ENCODE measurements at regions not wholly inside any gene's neighbourhood (a gene's known extent, or its start where the extent isn't known, plus 50 kb on each side); places are given as distances from the start of the nearest gene placed in this dataset.
"Not testable (repeated sequence)": the region's sequence is repeated elsewhere in the genome, so short reads cannot be mapped to it uniquely, and the experiment has no call there.

DNA sequence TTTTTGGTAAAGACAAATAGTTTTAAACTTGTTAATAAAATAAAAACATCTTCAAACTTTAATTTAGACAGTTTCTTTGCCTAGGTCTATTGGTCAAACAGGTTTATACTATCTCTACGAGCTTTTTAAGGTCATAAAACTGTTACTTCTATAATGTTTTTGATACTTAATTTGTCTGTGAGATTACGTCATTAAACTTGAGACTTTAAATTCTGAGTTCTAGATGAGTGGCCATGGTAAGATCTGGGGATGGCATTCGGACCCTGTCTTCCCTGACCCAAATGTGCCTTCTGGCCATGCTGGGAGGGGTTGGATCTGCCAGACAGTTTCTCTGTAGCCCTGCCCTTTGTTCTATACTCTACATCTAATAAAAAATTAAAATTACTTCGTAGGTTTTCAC is 497.8 kb downstream of the TMEM135 start:
- no peak for DNase-seq

DNA sequence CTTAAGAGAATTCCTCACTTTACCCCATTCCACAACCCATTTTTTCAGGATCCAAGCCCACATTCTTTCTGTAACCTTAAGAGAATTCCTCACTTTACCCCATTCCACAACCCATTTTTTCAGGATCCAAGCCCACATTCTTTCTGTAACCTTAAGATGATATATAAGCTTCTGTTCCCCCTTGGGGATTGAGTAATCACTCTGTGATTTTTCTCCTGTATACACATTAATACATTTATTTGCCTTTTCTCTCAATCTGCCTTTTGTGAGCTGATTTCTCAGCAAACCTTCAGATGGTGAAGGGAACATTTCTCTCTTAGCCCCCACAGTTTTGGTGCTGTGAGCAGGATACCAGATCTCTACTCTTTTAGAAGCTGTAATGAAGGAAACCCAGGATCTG is 494.1 kb downstream of the TMEM135 start:
- not testable (repeated sequence) for DNase-seq

DNA sequence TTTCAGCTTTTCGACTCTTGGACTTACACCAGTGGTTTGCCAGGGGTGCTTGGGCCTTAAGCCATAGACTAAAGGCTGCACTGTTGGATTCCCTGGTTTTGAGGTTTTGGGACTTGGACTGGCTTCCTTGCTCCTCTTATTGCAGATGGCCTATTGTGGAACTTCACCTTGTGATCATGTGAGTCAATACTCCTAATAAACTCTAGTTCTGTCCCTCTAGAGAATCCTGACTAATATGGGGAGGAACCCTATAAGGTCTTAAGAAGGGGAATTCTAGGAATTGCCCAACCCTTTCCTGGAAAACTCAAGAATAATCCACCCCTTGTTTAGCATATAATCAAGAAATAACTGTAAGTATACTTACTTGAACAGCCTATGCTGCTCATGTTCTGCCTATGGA is 491.8 kb downstream of the TMEM135 start:
- DNase-seq, result no peak

DNA sequence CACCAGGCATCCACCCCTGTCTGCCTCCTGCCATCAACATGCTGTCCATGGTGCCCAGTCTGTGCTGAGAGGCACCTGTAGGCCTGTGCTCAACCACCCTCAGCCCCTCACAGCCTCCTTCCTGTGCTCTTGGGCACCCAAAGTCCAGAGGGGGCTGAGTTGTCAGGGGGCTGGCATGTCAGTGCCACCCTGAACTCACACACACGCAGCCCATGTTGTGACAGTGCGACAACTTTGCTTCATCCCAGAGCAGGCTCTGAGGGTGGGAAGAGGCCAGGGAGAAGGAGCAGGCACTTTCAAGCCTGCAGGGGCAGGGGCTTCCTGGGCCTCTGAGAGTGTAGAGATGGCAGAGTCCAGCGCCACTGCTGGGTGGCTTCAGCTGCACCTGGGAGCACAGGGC is 491.0 kb downstream of the TMEM135 start:
- no peak for DNase-seq

GRCh38 chr11:87523276-87523675 is 485.5 kb downstream of the TMEM135 start:
- DNase-seq, result no peak

DNA sequence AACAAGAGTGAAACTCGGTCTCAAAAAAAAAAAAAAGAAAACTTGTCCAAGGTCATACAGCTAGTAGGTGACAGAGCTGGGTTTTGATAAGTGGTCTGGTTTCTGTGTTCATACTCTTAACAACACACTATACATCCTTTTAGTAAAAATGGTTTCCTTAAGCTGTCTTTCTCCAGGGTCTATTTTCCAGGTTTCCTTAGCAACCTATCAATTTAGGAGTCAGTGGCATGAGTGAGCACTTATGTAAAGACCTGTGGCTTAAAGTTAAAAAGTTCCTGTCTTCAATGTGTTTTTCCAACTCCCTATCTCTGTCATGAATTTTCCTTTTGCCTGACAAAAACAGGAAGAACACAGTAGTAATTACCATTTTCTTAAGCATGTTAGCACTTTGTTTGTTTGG is 480.5 kb downstream of the TMEM135 start:
- DNase-seq, result no peak

- no peak for DNase-seq
These were observed 479.6 kb downstream of the TMEM135 start for GRCh38 chr11:87517351-87517750.

- DNase-seq, result not testable (repeated sequence)
These were observed 470.0 kb downstream of the TMEM135 start for GRCh38 chr11:87507722-87508121.

DNA sequence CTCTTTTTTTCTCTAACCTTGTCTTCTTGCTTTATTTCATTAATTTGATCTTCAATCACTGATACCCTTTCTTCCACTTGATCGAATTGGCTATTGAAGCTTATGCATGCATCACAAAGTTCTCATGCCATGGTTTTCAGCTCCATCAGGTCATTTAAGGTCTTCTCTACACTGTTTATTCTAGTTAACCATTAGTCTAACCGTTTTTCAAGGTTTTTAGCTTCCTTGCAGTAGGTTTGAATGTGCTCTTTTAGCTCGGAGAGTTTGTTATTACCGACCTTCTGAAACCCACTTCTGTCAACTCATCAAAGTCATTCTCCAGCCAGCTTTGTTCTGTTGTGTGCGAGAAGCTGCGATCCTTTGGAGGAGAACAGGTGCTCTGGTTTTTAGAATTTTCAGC is 469.2 kb downstream of the TMEM135 start:
- DNase-seq, result not testable (repeated sequence)

- DNase-seq, result no peak
These were observed 463.7 kb downstream of the TMEM135 start for GRCh38 chr11:87501388-87501787.

DNA sequence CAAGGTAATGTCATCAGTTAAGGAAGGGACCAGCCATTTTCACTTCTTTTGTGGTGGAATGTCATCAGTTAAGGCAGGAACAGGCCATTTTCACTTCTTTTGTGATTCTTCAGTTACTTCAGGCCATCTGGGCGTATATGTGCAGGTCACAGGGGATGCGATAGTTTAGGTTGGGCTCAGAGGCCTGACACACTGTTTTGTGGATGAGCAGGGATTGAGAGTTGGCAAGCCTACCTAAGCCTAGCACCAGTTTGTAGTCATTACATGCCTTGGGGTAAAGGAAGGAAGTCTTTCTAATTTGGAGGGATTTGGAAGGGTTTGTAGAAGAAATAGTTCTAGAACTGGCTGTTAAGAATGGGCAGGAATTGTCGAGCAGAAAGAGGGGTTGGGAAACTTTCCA is 457.2 kb downstream of the TMEM135 start:
- DNase-seq, result not testable (repeated sequence)

GRCh38 chr11:87494026-87494425 is 456.3 kb downstream of the TMEM135 start:
- DNase-seq, result not testable (repeated sequence)

DNA sequence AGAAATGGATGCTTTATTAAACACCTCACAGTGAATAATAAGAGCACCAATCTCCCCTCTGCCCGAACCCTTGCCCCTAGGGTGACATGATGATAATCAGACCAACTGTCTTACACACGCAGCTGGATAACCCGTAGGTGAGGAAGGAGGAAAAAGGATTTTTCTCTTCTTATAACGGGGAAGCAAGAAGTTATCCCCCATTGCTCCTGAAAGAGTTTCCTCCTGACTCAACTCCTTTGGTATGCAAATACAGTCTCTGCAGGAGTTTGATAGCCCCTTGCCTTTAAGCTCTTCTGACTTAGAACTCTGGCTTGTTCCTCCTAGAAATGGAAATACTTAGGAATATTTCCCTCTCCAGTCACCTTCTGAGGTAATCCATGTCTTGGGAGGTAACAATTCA is 455.8 kb downstream of the TMEM135 start:
- DNase-seq, result no peak

- no peak for DNase-seq
These were observed 453.6 kb downstream of the TMEM135 start for GRCh38 chr11:87491381-87491780.

GRCh38 chr11:87490671-87491070 is 452.9 kb downstream of the TMEM135 start:
- DNase-seq, result no peak

- DNase-seq, result no peak
These were observed 446.8 kb downstream of the TMEM135 start for GRCh38 chr11:87484566-87484965.

DNA sequence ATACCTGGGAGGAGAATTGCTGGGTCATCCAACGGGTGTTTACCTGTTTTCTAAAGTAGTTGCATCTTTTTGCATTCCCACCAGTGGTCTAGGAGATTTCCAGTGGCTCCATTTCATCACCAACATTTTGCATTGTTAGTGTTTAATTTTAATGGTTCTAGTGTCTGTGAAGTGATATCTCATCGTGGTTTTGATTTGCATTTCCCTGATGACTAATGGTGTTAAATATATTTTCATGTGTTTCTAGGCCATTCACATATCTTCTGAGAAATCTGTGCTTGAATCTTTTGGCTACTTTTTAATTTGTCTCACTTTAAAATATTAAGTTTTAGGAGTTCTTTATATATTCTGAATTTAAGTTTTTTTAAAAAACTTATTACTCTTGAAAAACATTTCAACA is 439.6 kb downstream of the TMEM135 start:
- DNase-seq, result no peak

GRCh38 chr11:87473174-87473573 is 435.4 kb downstream of the TMEM135 start:
- DNase-seq, result no peak

DNA sequence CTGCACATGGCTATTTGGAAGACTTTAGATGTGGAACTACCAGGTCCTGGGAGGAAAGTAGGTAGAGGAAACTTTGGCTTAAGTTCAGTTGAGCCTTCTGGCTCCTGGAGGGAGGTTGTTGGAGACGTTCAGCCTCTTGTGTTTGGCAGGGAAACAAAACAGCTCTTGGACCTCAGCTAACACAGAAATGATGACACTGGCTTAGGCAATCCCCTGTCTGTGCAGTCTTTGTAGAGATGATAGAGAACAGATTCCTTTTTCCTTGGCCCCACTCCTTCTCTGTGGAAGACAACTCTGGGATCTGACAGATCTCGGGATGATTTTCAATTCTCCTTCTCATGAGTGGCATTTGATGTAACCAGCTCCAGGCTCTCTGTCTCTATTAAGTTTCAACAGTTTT is 428.5 kb downstream of the TMEM135 start:
- no peak for DNase-seq

DNA sequence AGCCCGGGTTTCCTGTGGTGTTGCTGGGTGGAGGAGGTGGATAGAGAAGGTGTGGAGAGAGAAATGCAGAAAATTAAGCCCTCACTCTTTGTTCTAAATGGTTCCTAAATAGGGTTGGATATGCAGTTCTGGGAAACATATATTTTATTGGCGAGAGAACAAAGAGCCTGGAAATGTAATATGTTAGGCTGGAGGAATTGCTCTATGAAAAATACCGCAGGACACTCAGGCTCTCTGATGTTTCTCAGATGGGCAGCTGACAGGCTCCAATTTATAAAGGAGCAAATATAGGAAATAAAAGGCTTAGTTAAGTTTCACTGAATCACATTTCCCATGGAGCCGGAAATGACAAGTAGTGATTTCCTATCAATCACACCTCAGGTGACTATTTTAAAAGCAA is 428.0 kb downstream of the TMEM135 start:
- no peak for DNase-seq

GRCh38 chr11:87463486-87464102 is 425.9 kb downstream of the TMEM135 start:
- DNase-seq, result no peak

DNA sequence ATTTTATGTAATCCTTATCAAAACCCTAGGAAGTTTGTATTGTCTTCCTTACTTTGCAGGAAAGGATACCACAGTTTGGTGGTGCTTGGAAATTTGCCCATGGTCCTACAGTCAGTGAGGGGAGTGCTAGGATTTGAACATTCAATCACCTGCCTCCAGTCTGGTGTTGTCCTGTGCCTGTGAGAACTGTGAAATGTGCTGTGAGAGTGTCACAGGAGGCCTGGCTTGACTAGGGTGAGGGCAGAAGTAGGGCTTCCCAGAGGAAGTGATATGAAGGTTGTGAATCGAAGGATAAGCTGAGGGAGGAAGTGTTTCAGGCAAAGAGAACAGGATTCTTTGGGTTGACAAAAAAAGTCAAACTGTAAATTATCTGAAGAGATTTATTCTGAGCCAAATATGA is 424.4 kb downstream of the TMEM135 start:
- DNase-seq, result no peak

DNA sequence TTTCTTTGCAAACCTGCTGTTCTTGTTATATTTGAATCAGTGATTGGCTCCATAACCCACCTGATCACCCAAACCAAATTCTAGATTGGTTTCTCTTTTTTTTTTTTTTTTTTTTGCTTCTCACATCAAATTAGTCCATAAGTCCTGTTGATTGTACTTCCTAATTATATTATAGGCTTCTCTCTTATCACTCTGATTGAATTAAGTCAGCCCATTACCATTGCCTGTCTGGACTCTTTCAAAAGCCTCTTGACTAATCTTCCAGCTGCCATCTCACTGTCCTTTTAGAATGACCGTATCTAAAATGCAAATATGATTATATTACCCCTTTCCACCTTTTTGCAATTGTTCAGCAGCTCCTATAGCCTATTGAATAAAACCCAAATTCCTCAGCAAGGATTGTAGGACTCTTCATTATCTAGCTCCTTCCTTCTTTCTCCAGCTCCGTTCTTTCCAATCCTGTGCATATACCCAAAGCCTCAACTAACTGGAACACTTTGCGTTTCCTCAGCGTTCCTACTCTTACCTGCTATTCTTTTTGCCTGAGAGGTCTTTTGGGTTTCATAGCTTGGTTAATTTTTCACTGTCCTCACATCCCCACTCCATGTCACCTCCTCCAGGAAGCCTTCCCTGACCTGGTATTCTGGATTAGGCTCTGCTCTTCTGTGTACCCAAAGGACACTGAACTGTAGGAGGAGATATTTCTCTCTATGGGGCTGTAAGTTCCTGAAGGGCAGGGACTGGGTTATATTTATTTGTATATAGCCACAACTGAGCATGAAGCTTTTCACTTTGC is 423.3 kb downstream of the TMEM135 start:
- DNase-seq, result no peak

- DNase-seq, result no peak
These were observed 422.5 kb downstream of the TMEM135 start for GRCh38 chr11:87460279-87460678.

DNA sequence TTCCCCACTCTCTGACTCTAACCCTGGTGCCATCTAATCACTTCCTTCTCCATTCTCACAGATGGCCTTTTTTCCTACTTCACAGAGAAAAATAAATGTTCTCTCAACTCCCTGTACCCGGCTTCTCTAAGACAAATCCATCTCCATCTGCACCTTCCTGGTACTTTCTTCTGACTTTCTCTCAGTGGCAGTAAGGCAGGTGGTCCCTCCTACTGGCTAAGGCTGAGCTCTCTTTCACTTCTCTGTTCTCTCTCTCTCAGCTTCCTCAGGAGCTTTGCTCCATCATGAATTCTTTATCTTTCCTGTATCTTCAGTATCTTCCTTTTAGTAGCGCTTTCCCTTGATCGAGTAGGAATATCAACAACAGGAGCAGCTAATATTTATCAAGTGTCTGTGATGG is 421.6 kb downstream of the TMEM135 start:
- no peak for DNase-seq
